NCI-H748 (cell line): ENCODE measurements at regions not wholly inside any gene's neighbourhood (a gene's known extent, or its start where the extent isn't known, plus 50 kb on each side); places are given as distances from the start of the nearest gene placed in this dataset.

Source experiments
- DNase-seq: peaks from one replicate; lab custom pipeline; 2025; ENCODE audit not compliant: unreplicated experiment; lab: John Stamatoyannopoulos, UW

DNA sequence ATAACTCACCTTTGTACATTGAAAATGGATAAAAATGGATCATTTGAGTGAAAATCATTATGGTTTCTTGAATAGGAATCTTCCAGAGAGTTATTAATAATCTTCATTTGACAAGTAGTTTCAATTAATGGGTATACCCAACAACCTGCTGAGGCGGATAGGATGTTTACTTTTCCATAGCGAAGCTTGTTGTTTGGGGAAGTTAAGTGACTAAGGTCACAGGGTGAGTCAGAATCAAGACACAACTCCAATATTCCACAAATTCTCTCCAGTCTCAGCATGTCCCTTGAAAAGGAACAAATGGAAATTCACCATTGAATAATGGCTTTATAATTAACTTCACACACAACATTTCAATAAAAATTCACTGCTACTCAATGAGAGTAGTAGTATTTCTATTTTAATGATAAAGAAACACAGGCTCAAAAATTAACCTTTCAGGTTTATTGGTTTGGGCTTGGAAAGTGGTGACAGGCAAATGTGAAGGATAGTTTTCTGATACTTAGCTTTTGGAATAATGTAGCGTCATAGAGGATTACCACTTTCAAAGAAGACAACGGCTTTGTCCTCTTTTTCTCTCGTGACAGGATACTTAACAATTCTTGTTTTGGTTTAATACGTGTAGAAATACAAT, 211.3 kb downstream of the GPD2 start:
- DNase-seq: no peak

DNA sequence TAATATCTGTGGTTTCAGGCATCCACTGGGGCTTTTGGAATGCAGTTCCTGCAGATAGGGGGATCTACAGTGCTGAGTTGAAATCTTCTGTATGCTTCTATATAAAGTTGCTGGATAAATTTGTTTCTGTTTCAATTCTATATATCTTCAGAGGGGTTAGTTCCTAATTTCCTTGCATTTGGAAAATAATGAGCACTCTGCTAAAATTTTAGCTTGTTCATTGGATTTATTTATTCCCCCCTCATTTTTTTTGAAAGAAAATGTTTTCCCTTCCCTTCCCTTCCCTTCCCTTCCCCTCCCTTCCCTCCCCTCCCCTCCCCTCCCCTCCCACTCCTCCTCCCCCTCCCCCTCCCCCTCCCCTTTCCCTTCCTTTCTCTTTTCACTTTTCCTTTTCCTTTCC, 212.3 kb downstream of the GPD2 start:
- no peak for DNase-seq

DNA sequence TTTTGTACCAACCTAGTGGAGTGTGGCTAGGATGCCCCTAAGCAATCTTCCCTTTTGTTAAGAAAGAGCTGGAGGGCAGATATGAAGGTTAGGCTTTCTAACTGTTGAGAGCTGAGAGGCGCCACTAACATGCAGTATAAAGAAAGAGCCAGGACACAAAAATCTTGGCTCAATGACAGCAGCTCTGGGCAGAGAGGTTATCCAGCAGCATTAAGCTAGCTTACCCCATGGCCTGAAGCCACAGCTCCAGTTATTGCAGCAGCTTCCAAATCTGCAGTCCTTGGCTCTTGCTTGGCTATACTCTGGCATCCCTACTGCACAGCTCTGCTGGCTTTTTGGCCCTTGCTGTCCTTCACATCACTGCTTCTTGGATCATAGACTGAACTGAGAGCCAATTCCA, 213.4 kb downstream of the GPD2 start:
- DNase-seq: no peak

DNA sequence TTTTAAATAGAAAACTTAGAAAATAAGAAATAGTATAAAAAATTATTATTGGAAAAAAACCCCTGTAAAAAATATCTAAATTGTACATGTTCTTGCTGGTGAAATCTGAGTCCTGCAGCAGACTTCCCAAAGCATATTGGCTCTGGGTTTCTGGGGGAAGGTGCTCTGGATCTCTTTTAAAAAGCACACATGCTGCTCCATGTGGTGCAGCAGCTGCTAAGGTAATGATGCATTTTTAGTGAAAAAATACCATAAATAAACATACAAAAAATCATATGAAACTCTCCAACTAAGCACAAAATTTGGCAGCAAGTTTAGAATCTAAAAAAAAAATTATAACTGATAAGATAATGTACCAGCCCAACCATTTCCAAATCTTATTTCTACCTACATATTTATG, 216.5 kb downstream of the GPD2 start:
- no peak for DNase-seq

DNA sequence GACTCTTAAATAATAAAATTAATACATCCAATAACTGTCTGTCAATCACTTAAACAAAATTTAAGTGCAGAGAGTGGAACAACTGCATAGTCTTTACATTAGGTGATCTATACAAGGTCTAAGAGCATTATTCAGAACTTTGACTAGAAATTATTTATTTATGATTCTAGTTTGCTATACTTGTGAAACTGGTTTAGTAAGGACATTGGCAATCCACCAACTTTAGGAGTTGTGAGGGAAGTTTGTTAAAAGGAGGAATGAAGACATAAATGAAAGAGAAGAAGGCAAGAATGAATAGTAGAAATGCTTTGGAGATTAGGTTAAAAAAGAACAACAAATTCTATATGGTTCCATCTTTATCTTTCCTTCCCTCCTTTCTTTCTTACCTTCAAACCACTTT, 217.5 kb downstream of the GPD2 start:
- DNase-seq: no peak

DNA sequence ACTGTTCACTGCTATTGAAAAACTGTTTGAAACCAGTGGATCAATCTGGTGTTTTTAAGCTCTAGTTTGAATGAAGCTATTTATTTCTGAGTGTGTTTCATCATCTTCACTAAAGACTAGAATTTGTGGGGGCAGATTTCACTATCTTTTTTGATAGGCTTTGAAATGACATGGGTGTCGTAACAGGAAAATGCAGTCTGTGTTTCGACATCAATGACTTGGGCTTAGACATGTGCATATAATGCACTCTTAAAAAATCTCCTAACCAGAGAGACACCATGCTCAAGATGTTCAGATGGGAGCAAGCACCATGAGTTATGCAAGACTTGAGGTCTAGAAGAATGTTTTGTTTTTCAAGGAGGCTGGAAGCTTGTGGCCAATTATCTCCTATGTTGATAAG, 221.6 kb downstream of the GPD2 start:
- no peak for DNase-seq

DNA sequence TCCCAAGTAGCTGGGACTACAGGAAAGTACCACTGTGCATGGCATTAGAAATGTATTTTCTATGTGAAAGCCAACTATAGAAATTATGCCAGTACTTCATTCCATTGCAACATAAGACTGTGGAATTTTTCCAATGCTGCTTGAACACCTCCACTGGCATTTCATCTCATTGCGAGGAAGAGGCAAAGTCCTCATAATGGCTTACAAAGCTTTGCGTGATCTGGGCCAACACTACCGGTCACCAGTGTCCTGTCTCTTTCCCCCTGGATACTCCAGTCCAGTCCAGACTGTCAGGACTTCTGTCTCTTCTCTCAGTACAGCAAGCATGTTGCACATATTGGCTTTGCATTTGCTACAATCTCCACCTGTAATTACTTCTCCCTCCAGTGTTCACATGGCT, 223.5 kb downstream of the GPD2 start:
- DNase-seq: no peak

DNA sequence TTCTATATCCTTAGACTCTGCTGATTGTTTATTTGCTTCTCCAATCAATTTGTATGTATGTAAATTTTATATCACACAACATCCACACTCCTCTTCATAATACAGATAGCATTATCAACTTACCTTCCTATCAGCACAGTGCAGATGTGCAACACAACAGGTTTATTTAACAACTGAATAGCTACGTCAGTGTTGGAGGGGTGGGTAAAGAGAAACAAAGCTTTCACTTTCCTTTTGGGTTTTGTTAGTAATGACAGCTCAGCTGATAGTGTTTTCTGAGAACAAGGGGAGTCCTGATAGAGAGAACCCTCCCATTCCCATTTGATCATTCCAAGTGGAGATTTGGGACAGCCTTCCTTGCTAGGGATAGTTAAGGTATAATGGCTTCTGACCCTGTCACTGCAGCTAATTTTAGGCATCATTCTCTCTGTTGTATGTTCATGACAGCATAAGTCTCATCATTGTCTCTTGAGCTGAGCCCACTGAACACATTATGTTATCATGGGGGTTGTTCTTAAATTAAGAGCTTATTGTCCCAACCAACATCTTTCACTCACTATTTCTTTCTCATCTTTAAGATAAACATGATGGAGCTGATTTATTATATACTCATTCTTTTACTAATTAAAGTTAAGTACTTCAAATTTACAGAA, 227.7 kb downstream of the GPD2 start:
- DNase-seq: peak; percentile 34

DNA sequence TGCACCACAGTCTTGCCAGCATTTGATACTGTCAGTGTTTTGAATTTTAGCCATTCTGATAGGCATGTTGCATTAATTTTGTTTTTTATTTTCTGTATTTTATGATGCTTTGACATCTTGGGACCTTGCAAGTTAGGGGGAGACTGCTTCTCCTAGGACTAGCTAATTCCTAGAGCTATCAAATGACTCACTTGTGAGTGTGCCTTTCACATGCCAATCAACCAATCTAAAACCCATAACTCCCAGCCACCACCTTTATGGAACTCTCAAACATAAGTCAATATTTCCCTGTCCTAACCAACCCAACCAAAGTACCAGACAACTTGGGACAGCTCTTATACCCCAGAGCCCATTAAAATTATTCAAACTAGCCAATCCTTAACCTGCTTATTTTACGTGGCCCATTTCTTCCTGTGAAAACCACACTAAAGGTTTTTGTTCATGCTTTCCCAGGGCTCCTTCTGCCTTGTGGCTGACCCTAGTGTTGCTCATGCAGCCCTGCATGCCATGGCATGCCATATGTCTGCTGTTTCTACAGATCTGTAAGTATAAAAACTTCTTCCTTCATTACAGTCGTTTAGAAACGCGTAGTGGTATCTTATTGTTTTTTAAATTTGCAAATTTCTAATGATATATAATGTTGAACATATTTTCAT, 230.1 kb downstream of the GPD2 start:
- no peak for DNase-seq

DNA sequence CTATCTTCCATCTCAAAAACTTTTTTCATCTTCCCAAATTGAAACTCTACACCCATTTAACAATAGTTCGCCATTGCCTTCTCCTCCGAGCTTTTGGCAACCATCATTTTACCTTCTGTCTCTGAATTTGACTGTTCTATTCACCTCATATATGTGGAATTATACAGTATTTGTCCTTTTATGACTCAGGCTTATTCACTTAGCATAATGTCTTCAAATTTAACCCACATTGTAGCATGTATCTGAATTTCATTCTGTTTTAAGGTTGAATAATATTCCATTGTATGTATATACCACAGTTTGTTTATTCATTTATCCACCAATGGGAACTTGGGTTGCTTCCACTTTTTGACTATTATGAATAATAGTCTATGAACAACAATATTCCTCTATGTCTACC, 233.9 kb downstream of the GPD2 start:
- no peak for DNase-seq

DNA sequence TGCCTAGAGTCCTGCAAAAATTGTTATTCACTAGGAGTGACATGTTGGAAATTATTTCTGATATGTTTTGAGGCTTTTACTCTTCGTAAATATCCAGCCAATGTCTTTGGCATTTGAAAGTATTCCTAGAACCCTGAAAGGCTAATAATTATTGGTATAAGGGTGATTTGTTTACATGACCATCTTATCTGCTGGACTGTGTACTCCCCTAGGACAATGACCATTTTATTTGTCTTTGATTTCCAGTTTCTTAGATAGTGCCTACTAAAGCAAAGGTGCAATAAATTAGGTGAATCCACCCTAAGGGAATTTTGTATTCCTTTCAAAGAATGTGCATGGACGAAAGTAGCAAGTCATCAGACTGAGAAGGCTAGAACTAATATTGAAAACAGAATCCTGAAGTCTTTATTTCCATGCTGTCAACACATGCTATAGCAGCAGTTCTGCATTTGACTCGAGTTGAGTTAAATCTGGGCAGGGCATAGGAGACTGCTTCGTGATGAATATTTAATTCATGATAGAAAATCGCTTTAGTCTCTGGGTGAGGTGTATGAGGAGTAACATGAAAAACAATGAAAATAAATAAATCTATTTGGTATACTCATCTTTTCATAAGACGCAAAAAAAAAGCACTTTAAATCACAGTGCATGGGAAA, 235.7 kb downstream of the GPD2 start:
- DNase-seq: no peak

DNA sequence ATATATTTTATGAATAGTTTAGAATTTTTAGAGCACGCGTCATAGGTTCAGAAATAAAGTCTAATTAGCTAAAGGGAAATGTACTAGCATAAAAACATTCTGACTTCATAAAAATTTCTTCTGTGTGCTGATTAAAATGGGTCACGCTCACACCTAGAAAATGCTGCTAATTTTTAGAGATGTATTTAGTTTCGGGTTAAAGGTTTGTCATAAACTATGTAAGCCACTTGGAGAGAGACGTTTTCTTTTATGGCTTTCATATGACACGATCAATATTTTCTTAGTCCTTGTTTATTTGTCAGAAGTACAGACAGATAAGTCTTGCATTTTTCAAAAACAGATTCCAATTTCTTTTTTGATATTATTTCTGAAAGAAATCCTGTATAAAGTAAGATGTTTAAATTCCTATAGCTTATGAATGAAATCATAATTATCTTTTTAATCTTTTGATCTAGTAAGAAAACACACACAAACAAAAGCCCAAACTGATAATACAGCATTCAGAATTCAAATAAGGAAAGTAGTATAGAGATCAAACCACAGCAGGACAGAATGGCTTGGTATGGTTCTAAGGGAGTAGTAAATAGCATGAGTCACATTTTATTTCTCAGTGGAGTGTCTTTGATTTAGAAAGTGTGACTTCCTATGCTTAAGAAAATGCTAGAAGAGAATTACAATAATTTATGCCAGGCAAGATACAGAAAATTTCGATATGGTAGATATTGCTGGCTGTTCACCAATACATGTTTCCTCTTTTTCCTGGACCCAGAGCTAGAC, 236.6 kb downstream of the GPD2 start:
- no peak for DNase-seq

DNA sequence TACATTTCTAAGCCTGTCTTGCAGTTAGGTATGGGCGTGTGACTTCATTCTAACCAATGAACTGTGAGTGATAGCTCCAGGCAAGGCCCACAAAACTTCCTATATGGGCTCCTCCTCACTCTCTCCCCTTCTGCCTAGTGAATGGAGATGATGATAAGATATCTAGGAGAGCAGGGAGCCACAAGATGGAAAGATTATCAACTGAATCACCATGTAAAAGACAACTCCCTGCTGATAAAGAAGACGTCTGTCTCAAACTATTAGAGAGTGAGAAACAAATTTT, 237.1 kb downstream of the GPD2 start:
- no peak for DNase-seq

DNA sequence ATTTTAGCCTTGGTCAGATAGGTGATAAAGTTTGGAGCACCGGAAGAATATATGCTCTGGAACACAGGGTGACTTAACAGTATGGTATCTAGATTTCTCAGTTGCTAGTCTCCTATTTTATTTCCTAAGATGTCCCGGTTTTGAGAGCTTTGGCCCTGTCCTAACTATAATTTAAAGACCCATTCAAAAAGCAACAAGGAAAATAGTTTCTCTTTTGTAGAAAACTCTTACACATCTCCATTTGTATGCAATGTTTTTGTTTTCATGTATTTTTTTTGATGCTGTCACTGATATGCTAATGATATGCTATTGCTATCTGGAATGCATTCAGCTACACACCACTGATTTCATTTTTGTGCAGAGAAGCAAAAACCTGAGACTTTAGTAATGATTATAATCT, 237.8 kb downstream of the GPD2 start:
- no peak for DNase-seq

DNA sequence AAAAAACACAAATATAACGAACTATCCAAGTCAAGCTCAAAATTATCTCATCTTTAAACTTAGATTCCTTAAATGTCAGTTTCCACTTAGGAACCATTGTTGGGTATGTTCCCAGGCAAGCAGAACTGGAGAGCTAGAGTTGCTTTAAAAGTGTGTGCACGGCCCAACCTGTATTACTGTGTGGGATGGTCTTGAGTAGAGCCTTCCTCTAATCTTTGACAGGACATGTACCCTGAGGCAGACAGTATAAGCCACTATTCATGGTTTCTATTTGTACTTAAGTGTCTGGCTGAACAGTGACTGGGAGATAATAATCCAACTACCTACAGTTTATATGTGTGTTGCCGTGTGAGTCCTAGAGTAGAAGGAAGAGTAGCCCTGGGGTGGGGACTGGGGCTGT, 239.7 kb downstream of the GPD2 start:
- no peak for DNase-seq

DNA sequence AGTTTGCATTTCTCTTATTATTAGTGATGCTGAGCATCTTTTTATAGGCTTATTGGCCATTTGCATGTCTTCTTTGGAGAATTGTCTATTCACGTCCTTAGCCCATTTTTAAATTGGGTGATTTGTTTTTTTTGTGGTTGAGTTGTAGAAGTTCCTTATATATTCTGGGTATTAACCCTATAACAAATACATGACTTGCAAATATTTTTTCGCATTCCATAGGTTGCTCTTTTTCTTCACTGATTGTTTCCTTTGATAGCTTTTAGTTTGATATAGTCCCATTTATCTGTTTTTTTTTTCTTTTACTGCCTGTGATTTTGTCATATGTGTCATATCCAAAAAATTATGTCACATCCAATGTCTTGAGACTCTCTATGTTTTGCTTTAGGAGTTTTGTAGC, 243.6 kb downstream of the GPD2 start:
- DNase-seq: no peak

DNA sequence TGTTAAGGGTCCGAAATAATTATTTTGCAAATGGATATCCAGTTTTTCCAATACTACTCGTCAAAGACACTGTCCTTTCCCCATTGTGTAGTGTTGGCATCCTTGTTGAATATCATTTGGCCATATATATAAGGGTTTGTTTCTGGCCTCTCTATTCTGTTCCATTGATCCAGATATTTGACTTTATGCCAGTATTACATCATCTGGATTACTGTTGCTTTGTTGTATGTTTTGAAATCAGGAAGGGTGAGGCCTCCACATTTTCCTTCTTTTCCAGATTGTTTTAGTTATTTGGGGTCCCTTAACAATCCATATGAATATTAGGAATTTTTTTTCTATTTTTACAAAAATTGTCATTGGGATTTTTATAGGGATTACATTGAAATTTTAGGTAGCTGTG, 244.1 kb downstream of the GPD2 start:
- DNase-seq: no peak

DNA sequence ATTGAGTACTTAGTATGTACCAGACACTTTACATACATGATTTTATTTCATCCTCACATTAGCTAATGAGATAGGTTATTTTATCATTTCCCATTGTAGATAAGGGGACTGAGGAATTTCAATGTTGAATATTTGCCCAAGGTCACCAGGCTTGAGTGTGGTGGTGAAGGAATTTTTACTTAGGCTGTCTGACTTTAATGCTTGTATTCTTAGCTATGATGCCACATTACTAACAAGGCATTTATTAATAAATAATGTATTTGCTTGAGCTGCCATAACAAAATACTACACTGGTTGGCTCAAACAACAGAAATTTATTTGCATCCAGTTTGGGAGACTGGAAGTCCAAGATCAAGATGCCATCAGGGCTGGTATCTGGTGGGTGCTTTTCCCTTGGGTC, 250.9 kb downstream of the GPD2 start:
- DNase-seq: no peak

DNA sequence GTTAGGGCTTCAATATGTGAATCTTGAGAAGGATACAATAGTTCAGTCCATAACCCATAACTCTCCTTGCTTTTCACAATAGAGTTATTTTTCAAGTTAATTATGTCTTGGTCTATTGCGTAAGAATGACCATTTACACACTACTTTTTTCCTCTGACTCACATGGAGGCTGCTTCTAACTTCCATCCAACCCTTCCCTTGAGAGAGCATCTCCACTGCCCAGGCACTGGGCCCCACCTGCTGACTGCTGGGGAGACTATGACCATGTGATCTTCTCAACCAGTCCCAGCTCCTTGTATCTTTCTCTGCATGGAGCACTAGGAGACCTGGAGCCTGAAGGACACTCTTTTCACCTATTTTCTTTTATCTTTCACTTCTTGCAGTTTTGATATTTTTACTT, 251.5 kb downstream of the GPD2 start:
- DNase-seq: no peak

DNA sequence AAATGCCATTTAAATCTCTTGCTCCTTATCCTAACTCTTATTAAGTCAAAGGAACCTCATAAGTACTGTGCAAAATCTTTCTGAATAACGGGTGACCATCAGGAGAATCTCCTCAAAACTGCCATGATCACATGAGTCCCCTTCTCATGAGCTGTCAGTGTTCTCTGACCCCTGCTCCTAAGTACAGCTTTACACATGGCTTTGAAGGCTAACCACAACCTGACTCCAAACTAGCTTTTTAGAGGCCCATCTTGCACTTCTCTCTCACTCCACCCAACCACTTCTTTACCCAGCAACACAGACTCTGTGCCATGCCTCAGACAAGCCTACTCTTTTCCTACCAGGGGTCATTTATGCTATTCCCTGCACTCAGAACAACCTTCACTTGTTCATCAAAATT, 253.8 kb downstream of the GPD2 start:
- no peak for DNase-seq

DNA sequence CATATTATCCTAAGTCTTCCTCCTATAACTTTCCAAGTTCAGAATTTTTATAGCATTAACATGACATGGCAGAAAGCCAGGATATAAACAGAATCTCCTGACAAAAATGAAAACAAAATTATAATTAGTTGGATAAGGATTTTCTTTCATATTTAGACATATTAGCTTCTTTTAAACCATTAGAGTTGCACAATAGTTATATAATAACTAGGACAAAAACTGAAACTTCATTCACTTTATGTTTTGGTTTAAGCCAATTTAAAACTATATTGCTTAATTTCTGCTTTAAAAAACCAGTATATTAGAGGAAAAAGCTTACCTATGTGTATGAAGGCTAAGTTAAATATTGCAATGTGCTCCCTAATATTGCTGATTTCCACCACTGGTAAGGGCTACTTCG, 254.8 kb downstream of the GPD2 start:
- DNase-seq: no peak

DNA sequence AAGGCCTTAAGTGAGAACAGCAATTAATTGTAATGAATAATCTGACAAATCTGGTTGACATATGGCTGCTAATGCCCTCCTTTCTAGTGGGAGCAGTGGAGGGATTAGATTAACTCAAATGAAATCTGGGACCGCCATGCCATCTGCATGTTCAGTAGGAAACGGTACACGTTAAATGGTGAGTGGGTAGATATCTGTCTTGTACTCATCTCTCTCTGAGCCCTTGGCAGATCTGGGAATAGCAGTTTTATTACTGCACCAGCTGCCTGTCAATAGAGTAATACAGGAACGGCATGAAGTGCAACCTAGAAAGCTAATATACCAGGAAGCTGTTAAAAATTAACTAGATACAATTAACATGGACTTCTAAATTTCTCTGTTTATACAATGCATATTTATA, 258.8 kb downstream of the GPD2 start:
- no peak for DNase-seq
